ENCODE measurements at regions not wholly inside any gene's neighbourhood (a gene's known extent, or its start where the extent isn't known, plus 50 kb on each side); places are given as distances from the start of the nearest gene placed in this dataset.
A peak's percentile ranks its signal among the peaks of the same experiment; 100 is the strongest.

DNA sequence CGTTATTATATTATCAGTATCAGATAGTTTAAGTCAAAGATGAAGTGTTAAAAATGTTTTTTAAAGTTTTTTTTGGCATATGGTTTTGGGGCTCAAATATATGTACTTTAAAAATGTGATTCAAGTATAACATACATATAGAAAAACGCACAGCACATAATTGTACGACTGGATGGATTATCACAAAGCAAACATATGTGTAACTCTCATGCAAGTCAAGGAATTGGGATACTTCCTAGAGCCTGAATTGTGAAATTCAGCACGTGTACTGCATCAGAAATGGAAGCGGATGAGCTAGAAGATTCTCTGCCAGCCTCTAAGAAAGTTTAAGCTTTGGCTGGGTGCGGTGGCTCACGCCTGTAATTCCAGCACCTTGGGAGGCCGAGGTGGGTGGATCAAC is 340.9 kb downstream of the PRL start:
- H3K27me3 Mint-ChIP-seq (ENCODE audit: low read depth, poor library complexity): no peaks in the 10 kb centered on the region
- TF ChIP-seq, protein P1, sequence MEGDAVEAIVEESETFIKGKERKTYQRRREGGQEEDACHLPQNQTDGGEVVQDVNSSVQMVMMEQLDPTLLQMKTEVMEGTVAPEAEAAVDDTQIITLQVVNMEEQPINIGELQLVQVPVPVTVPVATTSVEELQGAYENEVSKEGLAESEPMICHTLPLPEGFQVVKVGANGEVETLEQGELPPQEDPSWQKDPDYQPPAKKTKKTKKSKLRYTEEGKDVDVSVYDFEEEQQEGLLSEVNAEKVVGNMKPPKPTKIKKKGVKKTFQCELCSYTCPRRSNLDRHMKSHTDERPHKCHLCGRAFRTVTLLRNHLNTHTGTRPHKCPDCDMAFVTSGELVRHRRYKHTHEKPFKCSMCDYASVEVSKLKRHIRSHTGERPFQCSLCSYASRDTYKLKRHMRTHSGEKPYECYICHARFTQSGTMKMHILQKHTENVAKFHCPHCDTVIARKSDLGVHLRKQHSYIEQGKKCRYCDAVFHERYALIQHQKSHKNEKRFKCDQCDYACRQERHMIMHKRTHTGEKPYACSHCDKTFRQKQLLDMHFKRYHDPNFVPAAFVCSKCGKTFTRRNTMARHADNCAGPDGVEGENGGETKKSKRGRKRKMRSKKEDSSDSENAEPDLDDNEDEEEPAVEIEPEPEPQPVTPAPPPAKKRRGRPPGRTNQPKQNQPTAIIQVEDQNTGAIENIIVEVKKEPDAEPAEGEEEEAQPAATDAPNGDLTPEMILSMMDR (IDR thresholded peaks at IDR 0.05): no peak
- peaks cover 60% of the 10 kb centered on the region for H3K36me3 Mint-ChIP-seq (ENCODE audit: low read depth)
- no peak overlapping the region for H3K4me3 Mint-ChIP-seq
- peaks cover 19% of the 10 kb centered on the region for H3K9me3 Mint-ChIP-seq
- peak overlapping the region; percentile 48 for H3K27ac Mint-ChIP-seq
- DNase-seq: no peak
- peaks cover 71% of the 10 kb centered on the region for H3K4me1 Mint-ChIP-seq

DNA sequence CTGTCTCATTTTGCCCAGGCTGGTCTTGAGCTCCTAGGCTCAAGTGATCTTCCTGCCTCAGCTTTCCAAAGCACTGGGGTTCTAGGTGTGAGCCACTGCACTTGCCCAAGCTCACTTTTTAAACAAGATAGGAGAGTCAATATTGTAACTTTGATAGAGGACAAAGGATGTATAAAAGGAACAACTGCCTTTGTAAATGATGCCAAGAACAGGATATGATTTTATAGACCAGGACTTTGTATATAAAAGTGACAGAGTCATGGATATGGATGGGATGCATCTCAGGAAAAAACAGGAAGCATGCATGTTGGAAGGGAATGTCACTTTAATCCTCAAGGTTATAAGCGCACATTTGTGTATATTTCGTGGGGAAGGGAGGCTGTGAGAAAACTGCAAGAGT is 338.4 kb downstream of the PRL start:
- H3K27me3 Mint-ChIP-seq (ENCODE audit: low read depth, poor library complexity): no peaks in the 10 kb centered on the region
- no peak for DNase-seq
- H3K36me3 Mint-ChIP-seq (ENCODE audit: low read depth): peaks cover 66% of the 10 kb centered on the region
- peak overlapping the region; percentile 80 for H3K27ac Mint-ChIP-seq
- no peak overlapping the region for H3K4me3 Mint-ChIP-seq
- H3K4me1 Mint-ChIP-seq: peaks cover 57% of the 10 kb centered on the region
- peaks cover 24% of the 10 kb centered on the region for H3K9me3 Mint-ChIP-seq
- TF ChIP-seq, protein P1 (IDR thresholded peaks at IDR 0.05): no peak

DNA sequence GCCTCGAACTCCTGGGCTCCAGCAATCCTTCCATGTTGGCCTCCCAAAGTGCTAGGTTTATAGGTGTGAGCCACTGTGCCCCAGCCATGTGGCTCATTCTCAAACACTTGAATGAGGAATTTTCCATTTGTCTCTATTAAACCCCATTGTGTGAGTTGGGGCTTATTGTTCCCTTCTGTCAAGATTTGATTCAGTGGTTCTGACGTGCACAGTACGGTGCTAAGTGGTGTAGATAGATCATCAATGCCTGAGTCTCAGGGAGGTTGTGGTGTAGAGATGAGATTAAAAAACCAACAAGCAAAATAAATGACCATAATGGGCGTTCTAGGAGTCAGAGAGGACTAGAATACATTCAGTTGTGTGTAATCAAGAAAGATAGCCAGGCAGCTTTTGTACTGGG is 335.6 kb downstream of the PRL start:
- Mint-ChIP-seq H3K9me3 (peaks cover 24% of the 10 kb centered on the region), H3K36me3 (ENCODE audit: low read depth) (peaks cover 62% of the 10 kb centered on the region), H3K27ac (peak overlapping the region; percentile 64), H3K4me1 (peaks cover 55% of the 10 kb centered on the region), H3K4me3 (no peak overlapping the region), H3K27me3 (ENCODE audit: low read depth, poor library complexity) (no peaks in the 10 kb centered on the region)
- TF ChIP-seq, protein P1 (IDR thresholded peaks at IDR 0.05): no peak
- DNase-seq: no peak

DNA sequence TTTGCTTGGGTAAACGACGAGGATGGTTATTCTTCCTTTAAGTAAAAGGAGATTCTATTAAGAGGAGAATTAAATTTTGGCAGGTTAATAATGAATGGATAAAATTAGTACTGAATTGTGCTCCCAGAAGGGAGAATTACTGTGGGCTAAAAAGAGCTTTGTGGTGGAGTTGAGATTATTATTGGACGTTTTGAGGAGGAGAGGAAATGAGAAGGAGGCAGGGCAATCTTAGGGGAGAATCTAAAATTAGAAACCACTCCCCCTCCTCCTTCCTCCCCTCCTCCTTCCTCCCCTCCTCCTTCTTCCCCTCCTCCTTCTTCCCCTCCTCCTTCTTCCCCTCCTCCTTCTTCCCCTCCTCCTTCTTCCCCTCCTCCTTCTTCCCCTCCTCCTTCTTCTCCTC is 331.8 kb downstream of the PRL start:
- TF ChIP-seq, protein P1 (IDR thresholded peaks at IDR 0.05): no peak
- Mint-ChIP-seq H3K4me1 (peaks cover 57% of the 10 kb centered on the region), H3K9me3 (peaks cover 11% of the 10 kb centered on the region), H3K4me3 (no peak overlapping the region), H3K36me3 (ENCODE audit: low read depth) (peaks cover 45% of the 10 kb centered on the region), H3K27me3 (ENCODE audit: low read depth, poor library complexity) (no peaks in the 10 kb centered on the region), H3K27ac (no peak overlapping the region)
- no peak for DNase-seq

DNA sequence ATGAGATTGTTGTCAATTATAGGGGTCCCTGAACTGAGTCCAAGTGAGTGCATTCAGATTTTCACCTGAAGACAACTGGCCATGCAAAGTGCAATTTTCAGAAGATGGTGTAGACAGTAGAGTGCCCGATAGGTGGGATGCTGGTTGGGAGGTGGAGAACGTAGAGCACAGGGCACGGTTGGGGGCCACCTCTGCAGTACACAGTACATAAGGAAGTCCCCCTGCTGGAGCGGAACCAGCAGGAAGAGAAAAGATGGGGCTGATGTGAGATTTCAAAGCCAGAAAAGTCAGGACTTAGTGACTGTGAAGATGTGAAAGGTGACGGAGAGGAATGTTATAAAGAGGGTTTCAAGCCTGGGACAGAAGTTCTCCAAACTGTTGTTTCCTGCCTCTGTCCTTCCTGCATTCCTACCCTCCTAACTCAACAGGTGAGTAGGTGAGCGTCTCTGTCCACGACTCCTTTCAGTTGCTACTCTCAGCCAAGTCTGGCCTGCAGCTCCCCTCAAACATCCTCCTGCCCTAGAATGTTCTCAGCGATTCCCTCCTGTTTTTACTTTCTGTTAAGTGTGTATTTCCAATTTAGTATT is 330.8 kb downstream of the PRL start:
- TF ChIP-seq, protein P1 (IDR thresholded peaks at IDR 0.05): no peak
- Mint-ChIP-seq H3K9me3 (peaks cover 5% of the 10 kb centered on the region), H3K36me3 (ENCODE audit: low read depth) (peaks cover 38% of the 10 kb centered on the region), H3K4me3 (no peak overlapping the region), H3K27me3 (ENCODE audit: low read depth, poor library complexity) (no peaks in the 10 kb centered on the region), H3K27ac (peak overlapping the region; percentile 74), H3K4me1 (peaks cover 63% of the 10 kb centered on the region)
- DNase-seq: no peak
